HG03558 (cell line): ENCODE measurements at regions not wholly inside any gene's neighbourhood (a gene's known extent, or its start where the extent isn't known, plus 50 kb on each side); places are given as distances from the start of the nearest gene placed in this dataset.

Experiments
- ATAC-seq: cut with Tn5 transposase; IDR thresholded peaks from one replicate; pipeline ENCODE4 v1.9.1; 2021; ENCODE audit warnings: moderate number of reproducible peaks; ENCODE audit not compliant: unreplicated experiment; ENCODE audit errors: extremely low read depth

GRCh38 chr4:73001885-73002284, 67.6 kb downstream of the COX18 start:
- no peak for ATAC-seq

GRCh38 chr4:72997409-72997808, 72.1 kb downstream of the COX18 start:
- no peak for ATAC-seq

GRCh38 chr4:72994670-72995069, 74.8 kb downstream of the COX18 start:
- ATAC-seq = no peak

GRCh38 chr4:72993876-72994275, 75.6 kb downstream of the COX18 start:
- no peak for ATAC-seq

GRCh38 chr4:72991873-72992272, 77.6 kb downstream of the COX18 start:
- no peak for ATAC-seq

- no peak for ATAC-seq
Observed at GRCh38 chr4:72987741-72988729, 81.5 kb downstream of the COX18 start.

GRCh38 chr4:72984351-72984750, 85.2 kb downstream of the COX18 start:
- ATAC-seq = no peak

- ATAC-seq = no peak
Observed at GRCh38 chr4:72983709-72984108, 85.8 kb downstream of the COX18 start.

GRCh38 chr4:72977936-72978485, 91.5 kb downstream of the COX18 start:
- ATAC-seq = no peak

- no peak for ATAC-seq
Observed at GRCh38 chr4:72975488-72975784, 94.1 kb downstream of the COX18 start.

GRCh38 chr4:72974694-72975487, 94.6 kb downstream of the COX18 start:
- ATAC-seq = no peak

- no peak for ATAC-seq
Observed at GRCh38 chr4:72971572-72971971, 97.9 kb downstream of the COX18 start.

- ATAC-seq = no peak
Observed at GRCh38 chr4:72970756-72971155, 98.8 kb downstream of the COX18 start.

GRCh38 chr4:72969976-72970375, 99.5 kb downstream of the COX18 start:
- ATAC-seq = no peak

- peak; percentile 88 for ATAC-seq
Observed at GRCh38 chr4:72966652-72967051, 102.9 kb downstream of the COX18 start.

- no peak for ATAC-seq
Observed at GRCh38 chr4:72959411-72959810, 110.1 kb downstream of the COX18 start.

- ATAC-seq = no peak
Observed at GRCh38 chr4:72954811-72955210, 114.7 kb downstream of the COX18 start.

GRCh38 chr4:72953571-72953970, 115.9 kb downstream of the COX18 start:
- ATAC-seq = no peak

- no peak for ATAC-seq
Observed at GRCh38 chr4:72951628-72952027, 117.9 kb downstream of the COX18 start.

GRCh38 chr4:72951147-72951546, 118.4 kb downstream of the COX18 start:
- no peak for ATAC-seq

GRCh38 chr4:72948080-72948479, 121.4 kb downstream of the COX18 start:
- no peak for ATAC-seq
